AG04450 (cell line): ENCODE measurements at regions not wholly inside any gene's neighbourhood (a gene's known extent, or its start where the extent isn't known, plus 50 kb on each side); places are given as distances from the start of the nearest gene placed in this dataset.

Source experiments
- CTCF ChIA-PET: fragments of 300-600, 350-600 bp; formaldehyde crosslinking; extraction: SDS; loops from one replicate; lab custom pipeline; 2022; ENCODE audit warnings: antibody characterized with exemption, inconsistent platforms; lab: Charles Lee
- POLR2A ChIA-PET: fragments of 350-600 bp; formaldehyde crosslinking; extraction: SDS; loops from one replicate; lab custom pipeline; 2021; ENCODE audit warnings: antibody characterized with exemption, inconsistent platforms; lab: Yijun Ruan, JAX
- DNase-seq: peaks from one replicate; pipeline ENCODE4 v3.0.0-alpha.2; 2011; ENCODE audit warnings: low read depth, low spot score
- H3K27ac ChIP-seq: one replicate; pipeline ENCODE4 v1.5.1; 2012; ENCODE audit warnings: low read depth, low read length, control low read depth
- H3K27me3 ChIP-seq: one replicate; pipeline ENCODE4 v1.6.0; 2012; ENCODE audit warnings: low read length; ENCODE audit not compliant: control insufficient read depth, insufficient read depth
- H3K4me3 ChIP-seq: 2 replicates; pipeline ENCODE4 v1.5.1; 2011; ENCODE audit warnings: mild to moderate bottlenecking, low read depth, low read length, control low read depth
- H3K9me3 ChIP-seq: 2 replicates; pipeline ENCODE4 v1.5.1; 2012; ENCODE audit warnings: low read length; ENCODE audit not compliant: control insufficient read depth, insufficient read depth
- TF ChIP-seq, protein P1 (sequence below): IDR thresholded peaks from 2 replicates; pipeline ENCODE4 v1.5.1; 2011; ENCODE audit warnings: low read depth, low read length, control low read depth, inconsistent platforms

DNA sequence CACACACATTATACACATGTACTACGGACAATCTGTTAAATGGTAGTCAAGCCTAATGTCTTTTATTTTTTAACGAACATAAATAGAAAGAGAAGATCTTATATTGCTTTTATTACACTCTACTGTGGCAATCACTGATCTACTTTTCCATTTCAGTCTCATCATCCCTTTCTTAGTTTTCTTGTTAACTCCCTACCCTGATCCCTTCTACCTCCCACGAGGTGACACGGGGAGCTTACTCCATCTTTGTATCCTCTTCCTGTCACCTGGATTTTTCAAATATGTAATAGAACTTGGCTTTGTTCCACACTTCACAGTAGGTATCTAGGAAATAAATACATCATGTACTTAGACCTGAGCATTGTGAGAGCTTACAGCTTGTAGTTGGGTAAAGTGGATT, 211.0 kb downstream of the PIK3R1 start:
- no peak for DNase-seq
- no peak overlapping the region for H3K27ac ChIP-seq
- CTCF ChIA-PET, result no interaction called here
- TF ChIP-seq, protein P1, sequence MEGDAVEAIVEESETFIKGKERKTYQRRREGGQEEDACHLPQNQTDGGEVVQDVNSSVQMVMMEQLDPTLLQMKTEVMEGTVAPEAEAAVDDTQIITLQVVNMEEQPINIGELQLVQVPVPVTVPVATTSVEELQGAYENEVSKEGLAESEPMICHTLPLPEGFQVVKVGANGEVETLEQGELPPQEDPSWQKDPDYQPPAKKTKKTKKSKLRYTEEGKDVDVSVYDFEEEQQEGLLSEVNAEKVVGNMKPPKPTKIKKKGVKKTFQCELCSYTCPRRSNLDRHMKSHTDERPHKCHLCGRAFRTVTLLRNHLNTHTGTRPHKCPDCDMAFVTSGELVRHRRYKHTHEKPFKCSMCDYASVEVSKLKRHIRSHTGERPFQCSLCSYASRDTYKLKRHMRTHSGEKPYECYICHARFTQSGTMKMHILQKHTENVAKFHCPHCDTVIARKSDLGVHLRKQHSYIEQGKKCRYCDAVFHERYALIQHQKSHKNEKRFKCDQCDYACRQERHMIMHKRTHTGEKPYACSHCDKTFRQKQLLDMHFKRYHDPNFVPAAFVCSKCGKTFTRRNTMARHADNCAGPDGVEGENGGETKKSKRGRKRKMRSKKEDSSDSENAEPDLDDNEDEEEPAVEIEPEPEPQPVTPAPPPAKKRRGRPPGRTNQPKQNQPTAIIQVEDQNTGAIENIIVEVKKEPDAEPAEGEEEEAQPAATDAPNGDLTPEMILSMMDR, result no peak
- H3K27me3 ChIP-seq, result no peaks in the 10 kb centered on the region
- POLR2A ChIA-PET, result no interaction called here
- no peak overlapping the region for H3K4me3 ChIP-seq
- H3K9me3 ChIP-seq, result no peaks in the 10 kb centered on the region

DNA sequence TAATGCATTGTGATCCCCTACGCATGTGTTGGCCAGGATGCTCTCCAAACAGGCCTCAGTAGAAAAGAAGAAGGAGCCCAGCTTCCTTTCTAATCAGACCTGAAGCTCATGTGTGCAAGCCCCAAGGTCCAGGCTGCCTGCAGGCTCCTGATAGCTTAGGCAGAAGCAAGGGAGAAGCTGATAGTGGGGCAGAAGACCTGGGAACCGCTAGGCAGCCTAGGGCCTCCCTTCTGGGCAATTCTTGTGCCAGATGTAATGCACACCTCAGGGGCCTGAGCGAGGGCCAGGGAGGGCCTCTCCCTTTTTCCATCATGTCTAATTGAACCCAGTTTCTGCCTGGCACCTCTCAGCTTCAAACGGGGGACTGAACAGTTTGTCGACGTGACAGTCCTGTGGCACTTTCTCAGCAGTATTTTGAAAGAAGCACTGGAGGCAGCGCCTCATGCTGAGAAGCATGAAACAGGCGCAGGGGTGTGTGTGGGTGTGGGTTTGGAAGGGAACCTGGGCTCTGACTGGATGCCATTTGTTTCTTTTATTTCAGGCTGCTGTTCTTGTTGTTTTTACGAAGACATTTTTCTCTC, 212.8 kb downstream of the PIK3R1 start:
- no peak overlapping the region for H3K4me3 ChIP-seq
- no peak overlapping the region for H3K27ac ChIP-seq
- no peak for DNase-seq
- H3K27me3 ChIP-seq, result no peaks in the 10 kb centered on the region
- TF ChIP-seq, protein P1, result no peak
- CTCF ChIA-PET, result no interaction called here
- no peaks in the 10 kb centered on the region for H3K9me3 ChIP-seq
- POLR2A ChIA-PET, result no interaction called here

DNA sequence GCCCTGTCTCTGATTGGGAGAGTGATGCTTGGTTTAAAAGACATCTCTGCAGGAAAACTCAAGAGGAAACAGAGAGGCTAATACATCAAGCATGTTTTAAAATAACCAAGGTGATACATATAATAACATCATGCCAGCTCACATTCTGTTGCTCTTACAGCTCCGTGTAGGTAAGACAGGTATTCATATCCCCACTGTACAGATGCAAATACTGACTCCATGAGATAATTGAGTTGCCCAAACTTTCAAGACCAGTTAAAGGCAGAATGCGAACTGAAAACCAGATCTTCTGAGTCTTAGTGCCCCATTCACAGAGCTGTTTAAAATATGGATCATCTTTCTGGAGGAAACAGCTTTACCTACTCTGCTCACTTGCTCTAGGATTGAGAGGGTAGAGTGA, 214.0 kb downstream of the PIK3R1 start:
- CTCF ChIA-PET, result interaction anchor here (0.5 kb wide), 1 partner anchor 1181 kb away, joined by 9 read pairs; no protein-coding TSS in a partner anchor

DNA sequence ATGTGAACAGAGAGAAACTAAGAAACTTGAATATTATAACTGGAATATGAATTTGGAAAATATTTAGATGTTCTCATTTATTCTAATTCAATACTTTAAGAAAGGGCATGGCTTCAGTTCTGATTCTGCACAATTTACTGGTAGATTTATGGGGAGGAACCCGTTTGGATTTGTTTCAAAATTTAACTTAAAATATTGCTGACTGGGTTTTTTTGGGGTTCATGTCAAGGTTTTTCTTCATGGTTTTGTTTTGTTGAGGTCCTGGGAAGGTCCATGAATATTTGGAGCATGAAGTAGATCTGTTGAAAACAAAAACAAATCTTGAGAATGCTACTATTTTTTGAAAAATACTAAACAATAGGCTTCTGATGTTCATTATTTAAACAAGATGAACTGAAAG, 214.7 kb downstream of the PIK3R1 start:
- TF ChIP-seq, protein P1, result no peak
- ChIA-PET POLR2A (no interaction called here), CTCF (no interaction called here)
- Histone ChIP-seq H3K27me3 (no peaks in the 10 kb centered on the region), H3K9me3 (peaks cover 2% of the 10 kb centered on the region; the same call in 1 of the 2 replicates), H3K27ac (no peak overlapping the region), H3K4me3 (no peak overlapping the region)
- DNase-seq, result no peak

More for the DNA sequence above, 214.0 kb downstream of the PIK3R1 start:
- no peak overlapping the region for H3K27ac ChIP-seq
- peaks cover 2% of the 10 kb centered on the region; the same call in 1 of the 2 replicates for H3K9me3 ChIP-seq
- DNase-seq, result no peak
- H3K4me3 ChIP-seq, result no peak overlapping the region
- no peaks in the 10 kb centered on the region for H3K27me3 ChIP-seq
- TF ChIP-seq, protein P1, result no peak
- POLR2A ChIA-PET, result no interaction called here

DNA sequence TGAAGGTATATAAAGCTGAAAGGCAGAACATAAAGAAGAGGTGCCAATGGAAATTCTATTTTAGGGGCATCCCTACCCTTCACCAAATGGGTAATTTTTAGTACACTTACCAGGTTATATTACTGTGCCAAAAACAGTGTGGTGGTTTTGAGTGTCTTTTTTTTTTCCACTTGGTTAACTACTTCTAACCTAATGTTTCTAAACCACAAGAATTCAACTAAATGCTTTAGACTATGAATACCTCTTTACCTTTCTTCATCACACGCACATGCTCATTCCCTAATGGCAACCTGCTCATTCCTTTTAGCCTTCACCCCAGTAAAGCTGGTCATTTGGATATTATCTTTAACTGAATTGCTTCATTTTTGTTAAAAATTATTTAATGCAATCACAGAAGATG, 215.6 kb downstream of the PIK3R1 start:
- TF ChIP-seq, protein P1, result no peak
- no peak overlapping the region for H3K4me3 ChIP-seq
- ChIA-PET POLR2A (no interaction called here), CTCF (interaction anchor here (1.0 to 1.9 kb wide), 2 partner anchors 54 to 145 kb away, joined by 3 to 4 read pairs; no protein-coding TSS in a partner anchor)
- no peak for DNase-seq
- H3K27me3 ChIP-seq, result no peaks in the 10 kb centered on the region
- H3K27ac ChIP-seq, result no peak overlapping the region
- H3K9me3 ChIP-seq, result peaks cover 2% of the 10 kb centered on the region; the same call in 1 of the 2 replicates
